GM18858 (cell line): ENCODE measurements at regions not wholly inside any gene's neighbourhood (a gene's known extent, or its start where the extent isn't known, plus 50 kb on each side); places are given as distances from the start of the nearest gene placed in this dataset.
"Not testable (repeated sequence)": the region's sequence is repeated elsewhere in the genome, so short reads cannot be mapped to it uniquely, and the experiment has no call there.

Experiments
- ATAC-seq: cut with Tn5 transposase; IDR thresholded peaks from one replicate; pipeline ENCODE4 v1.9.1; 2021; ENCODE audit not compliant: unreplicated experiment

GRCh38 chr6:15745781-15746180 is 83.0 kb upstream of the DTNBP1 start:
- no peak for ATAC-seq

DNA sequence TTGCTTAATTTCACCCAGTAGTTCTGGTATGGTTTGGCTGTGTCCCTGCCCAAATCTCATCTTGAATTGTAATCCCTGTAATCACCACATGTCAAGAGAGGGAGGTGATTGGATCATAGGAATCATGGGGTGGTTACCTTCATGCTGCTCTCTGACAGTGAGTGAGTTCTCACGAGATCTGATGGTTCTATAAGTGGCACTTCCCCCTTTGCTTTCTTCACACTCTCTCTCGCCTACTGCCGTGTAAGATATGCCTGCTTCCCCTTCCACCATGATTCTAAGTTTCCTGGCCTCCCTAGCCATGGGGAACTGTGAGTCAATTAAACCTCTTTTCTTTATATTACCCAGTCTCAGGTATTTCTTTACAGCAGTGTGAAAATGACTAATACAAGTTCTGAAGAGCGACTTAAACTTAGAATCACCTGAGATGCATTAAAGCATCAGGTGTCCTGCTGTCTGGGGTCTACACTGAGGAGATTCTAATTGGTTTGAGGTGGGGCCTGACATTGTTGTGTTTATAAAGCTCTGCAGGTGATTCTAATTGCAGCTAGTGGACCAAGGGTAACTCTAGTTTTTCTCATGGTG is 82.1 kb upstream of the DTNBP1 start:
- ATAC-seq, result no peak

- ATAC-seq, result not testable (repeated sequence)
Measured at GRCh38 chr6:15742013-15742412, 79.2 kb upstream of the DTNBP1 start.

DNA sequence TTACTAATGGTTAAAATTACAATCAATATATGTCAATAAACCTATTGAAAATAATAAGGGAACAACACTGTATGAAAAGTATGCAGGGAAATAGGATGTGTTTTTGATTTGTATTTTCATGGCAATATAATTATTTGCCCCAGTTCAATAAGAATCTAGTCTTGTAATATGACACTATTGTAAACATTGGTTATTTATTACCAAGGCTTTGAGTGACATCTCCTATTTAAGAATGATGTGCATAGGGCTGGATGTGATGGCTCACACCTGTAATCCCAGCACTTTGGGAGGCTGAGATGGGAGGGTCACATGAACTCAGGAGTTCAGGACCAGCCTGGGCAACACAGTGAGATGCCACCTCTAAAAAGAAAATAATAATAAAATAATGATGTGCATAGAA is 78.6 kb upstream of the DTNBP1 start:
- ATAC-seq, result no peak

DNA sequence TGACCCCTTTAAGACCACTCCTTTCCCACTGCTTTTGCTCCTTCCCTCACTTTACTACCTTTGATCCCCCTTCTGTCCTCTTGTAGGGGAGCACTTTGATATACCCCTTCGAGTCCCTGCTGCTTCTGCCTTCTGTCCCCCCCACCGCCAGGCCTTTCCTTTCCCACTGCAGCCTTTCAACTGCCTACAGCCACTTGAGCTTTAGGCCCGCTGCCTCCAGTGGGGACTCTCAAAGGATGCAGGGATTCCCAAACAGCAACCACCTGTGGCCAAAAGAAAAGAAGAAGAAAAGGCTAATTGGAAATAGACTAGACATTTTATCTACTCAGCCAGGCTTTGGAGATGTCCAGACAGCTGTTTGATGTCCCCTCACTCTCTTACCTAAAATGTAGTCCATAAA is 77.0 kb upstream of the DTNBP1 start:
- no peak for ATAC-seq

DNA sequence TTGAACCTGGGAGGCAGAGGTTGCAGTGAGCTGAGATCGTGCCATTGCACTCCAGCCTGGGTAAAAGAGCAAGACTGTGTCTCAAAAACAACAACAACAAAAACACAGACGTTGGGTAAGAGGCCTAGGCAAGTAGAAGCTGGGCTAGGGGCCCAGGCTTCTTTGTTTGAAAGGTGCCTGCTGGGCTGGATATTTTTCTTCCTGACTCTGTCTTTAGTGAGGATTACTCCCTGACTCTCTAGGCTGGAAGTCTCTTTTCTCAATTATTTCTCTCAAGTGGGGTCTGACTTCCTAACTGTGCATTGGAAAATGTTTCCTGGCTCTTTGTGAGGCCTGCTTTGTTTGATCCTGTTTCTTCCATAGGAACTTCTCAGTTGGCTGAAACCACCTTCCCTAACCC is 76.5 kb upstream of the DTNBP1 start:
- no peak for ATAC-seq

DNA sequence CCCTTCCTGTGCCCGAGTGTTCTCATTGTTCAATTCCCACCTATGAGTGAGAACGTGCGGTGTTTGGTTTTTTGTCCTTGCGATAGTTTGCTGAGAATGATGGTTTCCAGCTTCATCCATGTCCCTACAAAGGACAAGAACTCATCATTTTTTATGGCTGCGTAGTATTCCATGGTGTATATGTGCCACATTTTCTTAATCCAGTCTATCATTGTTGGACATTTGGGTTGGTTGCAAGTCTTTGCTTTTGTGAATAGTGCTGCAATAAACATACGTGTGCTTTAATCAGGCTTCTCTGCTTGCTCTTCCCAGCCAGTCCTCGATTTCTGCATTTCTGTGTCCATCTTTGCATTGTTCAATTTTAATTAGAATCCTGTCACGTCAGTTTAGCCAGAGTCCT is 75.4 kb upstream of the DTNBP1 start:
- ATAC-seq, result not testable (repeated sequence)

GRCh38 chr6:15736297-15736696 is 73.5 kb upstream of the DTNBP1 start:
- ATAC-seq, result no peak

- ATAC-seq, result no peak
Measured at GRCh38 chr6:15735567-15736265, 72.9 kb upstream of the DTNBP1 start.

GRCh38 chr6:15734118-15734897 is 71.5 kb upstream of the DTNBP1 start:
- no peak for ATAC-seq

- no peak for ATAC-seq
Measured at GRCh38 chr6:15730922-15731321, 68.1 kb upstream of the DTNBP1 start.

GRCh38 chr6:15730442-15730841 is 67.6 kb upstream of the DTNBP1 start:
- no peak for ATAC-seq

DNA sequence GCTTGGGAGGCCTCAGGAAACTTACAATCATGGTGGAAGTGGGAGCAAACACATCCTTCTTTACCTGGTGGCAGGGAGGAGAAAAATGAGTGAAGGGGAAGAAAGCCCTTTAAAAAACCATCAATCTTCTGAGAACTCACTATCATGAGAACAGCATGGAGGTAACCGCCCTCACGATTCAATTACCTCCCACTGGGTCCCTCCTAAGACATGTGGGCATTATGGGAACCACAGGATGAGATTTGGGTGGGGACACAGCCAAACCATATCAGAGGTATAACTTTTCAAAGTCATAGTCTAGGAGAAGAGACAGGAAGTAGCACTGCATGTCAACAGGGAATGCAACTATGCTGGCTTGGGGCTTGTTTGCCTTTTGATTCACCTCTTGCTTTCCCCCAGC is 59.9 kb upstream of the DTNBP1 start:
- ATAC-seq, result no peak

GRCh38 chr6:15716889-15717288 is 54.1 kb upstream of the DTNBP1 start:
- ATAC-seq, result no peak

DNA sequence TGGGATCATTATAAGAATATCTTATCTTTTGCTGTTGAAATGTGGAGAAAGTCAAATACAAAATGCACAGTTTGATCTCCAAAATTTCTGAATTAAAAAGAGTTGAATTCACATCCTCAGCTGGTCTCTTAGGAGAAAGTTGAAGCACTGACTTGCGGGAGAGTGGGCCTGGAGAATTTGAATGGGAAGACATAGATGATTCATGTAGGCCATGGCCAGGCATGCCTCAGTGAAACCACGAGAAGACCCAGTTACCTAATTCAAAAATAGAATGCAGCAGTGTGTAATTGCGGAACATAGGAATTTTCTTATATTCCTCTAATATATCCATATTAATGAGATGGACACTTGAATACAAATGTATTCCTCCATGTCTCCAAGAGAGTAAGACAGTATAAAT is 53.0 kb upstream of the DTNBP1 start:
- no peak for ATAC-seq

DNA sequence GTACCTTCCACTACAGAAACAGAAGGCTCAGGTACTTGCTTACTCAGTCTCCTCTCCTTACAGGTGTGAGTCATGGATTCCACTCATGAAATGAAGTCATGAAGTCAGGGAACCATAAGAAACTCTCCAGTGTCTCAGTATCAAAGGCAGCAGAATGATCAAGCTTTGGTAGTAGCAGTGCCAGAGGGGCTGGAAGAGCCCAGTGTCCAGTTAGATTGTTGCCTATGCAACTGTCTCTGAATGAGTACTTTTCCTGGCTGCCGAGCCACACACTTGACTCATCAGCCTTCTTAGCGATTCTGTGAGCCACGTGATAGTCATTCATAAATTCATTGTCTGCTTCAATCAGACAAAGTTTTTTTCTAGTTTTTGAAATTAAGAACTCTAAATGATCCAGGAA is 52.2 kb upstream of the DTNBP1 start:
- ATAC-seq, result no peak

GRCh38 chr6:15714658-15715057 is 51.8 kb upstream of the DTNBP1 start:
- no peak for ATAC-seq

DNA sequence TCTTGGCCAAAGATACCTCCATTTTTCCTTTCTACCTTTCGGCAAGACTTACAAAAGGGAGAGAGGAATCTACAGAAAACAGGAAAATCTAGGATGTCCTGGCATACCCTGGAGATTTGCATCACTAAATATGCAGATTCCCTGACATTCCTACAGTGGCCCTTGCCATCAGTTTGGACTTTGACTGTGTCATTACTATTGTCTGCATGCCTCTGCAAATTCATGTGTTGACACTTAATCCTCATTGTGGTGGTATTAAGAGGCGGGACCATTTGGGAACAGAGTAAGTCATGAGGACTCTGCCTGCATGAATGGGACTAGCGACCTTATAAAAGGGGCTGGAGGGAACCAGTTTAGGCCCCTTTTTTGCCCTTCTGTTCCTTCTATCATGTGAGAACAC is 50.5 kb upstream of the DTNBP1 start:
- no peak for ATAC-seq

DNA sequence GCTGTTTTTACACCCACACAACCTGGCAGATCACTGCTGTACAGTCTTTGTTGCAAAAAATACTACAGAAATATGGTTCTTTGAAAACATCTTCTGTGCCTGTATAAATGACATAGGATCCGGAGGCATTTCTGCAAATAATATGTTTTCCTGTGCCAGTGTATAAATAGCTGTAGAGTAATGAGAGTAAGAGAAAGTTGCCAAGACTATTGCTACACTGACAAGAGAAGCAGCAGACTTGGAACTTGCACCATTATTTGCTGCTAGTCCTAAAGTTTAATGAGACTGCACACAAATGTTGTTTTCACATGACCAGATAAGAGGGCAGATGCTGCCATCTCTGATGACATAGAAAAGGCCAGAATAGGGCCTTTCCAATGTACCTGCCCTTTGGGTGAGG is 50.0 kb upstream of the DTNBP1 start:
- ATAC-seq, result no peak
